GM21529 (cell line): ENCODE measurements at regions not wholly inside any gene's neighbourhood (a gene's known extent, or its start where the extent isn't known, plus 50 kb on each side); places are given as distances from the start of the nearest gene placed in this dataset.
"Not testable (repeated sequence)": the region's sequence is repeated elsewhere in the genome, so short reads cannot be mapped to it uniquely, and the experiment has no call there.

Source experiments
- ATAC-seq: cut with Tn5 transposase; IDR thresholded peaks from one replicate; pipeline ENCODE4 v1.9.1; 2021; ENCODE audit not compliant: unreplicated experiment

- ATAC-seq, result no peak
These were observed 105.2 kb upstream of the EPHA3 start for GRCh38 chr3:89002191-89002590.

- ATAC-seq, result no peak
These were observed 93.9 kb upstream of the EPHA3 start for GRCh38 chr3:89013536-89013935.

DNA sequence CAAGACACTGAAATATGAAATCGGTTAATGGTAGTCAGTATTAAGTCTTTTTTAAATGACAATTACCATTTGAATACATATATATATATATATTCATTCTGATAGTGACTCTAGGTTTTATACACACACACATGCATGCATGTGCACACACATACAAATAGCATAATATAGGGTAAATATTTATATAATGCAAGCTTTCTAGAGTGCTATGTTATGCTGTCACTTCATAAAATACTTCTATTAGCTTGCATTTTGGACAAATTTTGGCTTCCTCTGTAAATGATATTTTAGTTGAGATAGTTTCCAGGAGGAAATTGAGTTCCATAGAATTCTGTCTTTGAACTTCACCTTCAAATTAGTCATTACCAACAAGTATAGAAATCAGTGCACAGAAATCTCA lies 89.9 kb upstream of the EPHA3 start:
- no peak for ATAC-seq

- no peak for ATAC-seq
These were observed 82.2 kb upstream of the EPHA3 start for GRCh38 chr3:89025185-89025584.

- ATAC-seq, result no peak
These were observed 74.9 kb upstream of the EPHA3 start for GRCh38 chr3:89032346-89033013.

- ATAC-seq, result not testable (repeated sequence)
These were observed 72.7 kb upstream of the EPHA3 start for GRCh38 chr3:89034723-89035122.

DNA sequence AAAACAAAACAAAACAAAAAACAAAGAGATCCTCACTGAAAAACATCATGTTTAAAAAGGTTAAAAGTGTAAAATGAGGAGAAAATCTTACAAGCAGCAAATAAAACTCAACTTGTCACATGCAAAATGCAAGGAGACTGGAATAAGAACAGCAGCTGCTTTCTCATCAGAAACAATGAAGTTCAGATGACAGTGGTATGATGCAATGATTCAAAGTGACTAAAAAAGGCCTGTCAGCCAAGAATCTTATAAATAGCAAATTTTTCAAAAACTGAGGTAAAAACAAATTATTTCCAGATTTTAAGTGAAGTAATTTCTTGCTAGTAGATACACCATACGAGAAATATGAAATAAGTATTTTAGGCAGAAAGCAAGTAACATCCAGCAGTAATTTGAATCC lies 68.6 kb upstream of the EPHA3 start:
- no peak for ATAC-seq

- ATAC-seq, result no peak
These were observed 65.1 kb upstream of the EPHA3 start for GRCh38 chr3:89042236-89042835.

- ATAC-seq, result no peak
These were observed 64.0 kb upstream of the EPHA3 start for GRCh38 chr3:89043406-89043932.

DNA sequence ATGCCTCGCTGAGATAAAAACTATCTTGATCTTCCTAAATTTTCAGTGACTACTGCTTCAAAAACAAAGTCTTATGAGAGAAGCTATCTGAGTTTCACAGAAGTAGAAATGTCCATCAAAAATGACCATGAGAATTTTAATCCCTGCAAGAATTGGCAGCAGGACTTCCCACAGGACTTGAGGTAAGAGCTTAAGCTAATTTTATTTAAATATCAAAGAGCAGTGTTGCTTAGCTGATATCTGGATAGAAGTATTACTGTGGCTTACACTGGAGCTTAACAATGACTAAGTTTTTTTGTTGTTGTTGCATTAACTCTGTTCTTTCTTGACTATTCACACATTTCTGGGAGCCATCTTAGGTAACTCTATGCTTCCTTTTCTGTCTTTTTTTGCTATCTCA lies 60.8 kb upstream of the EPHA3 start:
- ATAC-seq, result no peak

DNA sequence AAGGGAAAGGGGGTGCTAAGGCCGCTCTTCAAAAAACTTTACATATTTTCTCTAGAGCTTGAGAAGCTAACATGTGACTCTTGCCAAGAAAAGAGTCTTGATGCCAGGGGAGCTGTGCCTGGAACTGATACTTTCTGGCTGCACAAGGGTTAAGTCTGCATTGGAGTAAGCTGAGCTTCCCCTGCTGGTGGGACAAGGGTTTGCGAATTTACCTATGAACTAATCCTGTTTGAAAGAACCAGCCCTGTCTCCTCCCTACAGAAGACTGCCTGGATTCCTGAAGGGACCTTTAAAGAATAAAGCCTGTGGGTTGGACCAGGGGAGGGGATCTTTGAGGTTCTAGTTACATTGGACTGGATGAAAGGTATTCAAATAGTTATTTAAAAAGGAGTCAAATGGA lies 58.3 kb upstream of the EPHA3 start:
- no peak for ATAC-seq

GRCh38 chr3:89052386-89052785 lies 55.0 kb upstream of the EPHA3 start:
- ATAC-seq, result no peak

- no peak for ATAC-seq
These were observed 50.0 kb upstream of the EPHA3 start for GRCh38 chr3:89057398-89057797.
